ENCODE measurements at regions not wholly inside any gene's neighbourhood (a gene's known extent, or its start where the extent isn't known, plus 50 kb on each side); places are given as distances from the start of the nearest gene placed in this dataset.

GRCh38 chr2:175304541-175304940 is 123.0 kb upstream of the ATP5MC3 start:
- TF ChIP-seq CTCF (IDR thresholded peaks at IDR 0.05; ENCODE audit: low read length) (no peak), EZH2 (IDR thresholded peaks at IDR 0.05; ENCODE audit: borderline replicate concordance, low read length) (no peak)
